ENCODE measurements at regions not wholly inside any gene's neighbourhood (a gene's known extent, or its start where the extent isn't known, plus 50 kb on each side); places are given as distances from the start of the nearest gene placed in this dataset.

DNA sequence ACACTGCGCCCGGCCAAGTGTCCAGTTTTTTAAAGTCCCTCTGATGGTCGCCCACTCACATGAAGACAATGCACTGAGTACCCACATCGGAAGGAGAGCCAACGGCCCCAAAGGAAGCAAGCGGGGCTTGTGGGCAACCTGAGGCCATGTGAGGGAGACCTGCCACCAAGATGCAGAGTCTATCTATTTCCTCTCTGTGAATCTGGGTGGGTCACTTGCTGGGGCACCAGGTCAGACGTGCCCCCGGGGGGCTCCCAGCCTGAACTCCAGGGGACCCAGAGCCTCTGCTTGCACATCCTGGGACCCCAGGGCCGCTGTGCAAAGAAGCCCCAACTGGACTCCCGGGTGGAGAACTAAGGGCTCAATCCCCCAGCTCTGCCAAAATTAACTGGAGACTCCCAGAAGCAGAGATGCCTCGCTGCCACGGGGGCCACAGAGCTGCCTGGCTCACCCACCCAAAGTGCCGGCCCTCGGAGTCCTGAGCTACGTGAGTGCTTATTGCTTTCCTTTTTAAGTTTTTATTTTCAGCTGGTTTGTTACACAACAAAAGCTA lies 106.4 kb downstream of the BRD1 start:
- TF ChIP-seq POLR2AphosphoS5 (IDR thresholded peaks at IDR 0.05) (no peak), POLR2A (IDR thresholded peaks at IDR 0.05) (no peak), EP300 (IDR thresholded peaks at IDR 0.05) (no peak)
- TF ChIP-seq, protein P1, sequence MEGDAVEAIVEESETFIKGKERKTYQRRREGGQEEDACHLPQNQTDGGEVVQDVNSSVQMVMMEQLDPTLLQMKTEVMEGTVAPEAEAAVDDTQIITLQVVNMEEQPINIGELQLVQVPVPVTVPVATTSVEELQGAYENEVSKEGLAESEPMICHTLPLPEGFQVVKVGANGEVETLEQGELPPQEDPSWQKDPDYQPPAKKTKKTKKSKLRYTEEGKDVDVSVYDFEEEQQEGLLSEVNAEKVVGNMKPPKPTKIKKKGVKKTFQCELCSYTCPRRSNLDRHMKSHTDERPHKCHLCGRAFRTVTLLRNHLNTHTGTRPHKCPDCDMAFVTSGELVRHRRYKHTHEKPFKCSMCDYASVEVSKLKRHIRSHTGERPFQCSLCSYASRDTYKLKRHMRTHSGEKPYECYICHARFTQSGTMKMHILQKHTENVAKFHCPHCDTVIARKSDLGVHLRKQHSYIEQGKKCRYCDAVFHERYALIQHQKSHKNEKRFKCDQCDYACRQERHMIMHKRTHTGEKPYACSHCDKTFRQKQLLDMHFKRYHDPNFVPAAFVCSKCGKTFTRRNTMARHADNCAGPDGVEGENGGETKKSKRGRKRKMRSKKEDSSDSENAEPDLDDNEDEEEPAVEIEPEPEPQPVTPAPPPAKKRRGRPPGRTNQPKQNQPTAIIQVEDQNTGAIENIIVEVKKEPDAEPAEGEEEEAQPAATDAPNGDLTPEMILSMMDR (IDR thresholded peaks at IDR 0.05), result no peak
- no peaks in the 10 kb centered on the region for H3K9me3 ChIP-seq
- no peak for DNase-seq
- no peaks in the 10 kb centered on the region for H3K36me3 ChIP-seq
- H3K27me3 ChIP-seq, result peaks cover 8 to 54% (median 16%) of the 10 kb centered on the region in 3 donors
- H3K4me1 ChIP-seq, result peaks cover 0 to 8% (median 2%) of the 10 kb centered on the region in 4 donors
- no peak overlapping the region for H3K27ac ChIP-seq
- WGBS, 2 donors, result 84 to 89% methylated on average over 15 of the region's 15 CpGs
- H3K4me3 ChIP-seq, result no peak overlapping the region
- intact Hi-C loops (cut with DNase I), result no loop called here

DNA sequence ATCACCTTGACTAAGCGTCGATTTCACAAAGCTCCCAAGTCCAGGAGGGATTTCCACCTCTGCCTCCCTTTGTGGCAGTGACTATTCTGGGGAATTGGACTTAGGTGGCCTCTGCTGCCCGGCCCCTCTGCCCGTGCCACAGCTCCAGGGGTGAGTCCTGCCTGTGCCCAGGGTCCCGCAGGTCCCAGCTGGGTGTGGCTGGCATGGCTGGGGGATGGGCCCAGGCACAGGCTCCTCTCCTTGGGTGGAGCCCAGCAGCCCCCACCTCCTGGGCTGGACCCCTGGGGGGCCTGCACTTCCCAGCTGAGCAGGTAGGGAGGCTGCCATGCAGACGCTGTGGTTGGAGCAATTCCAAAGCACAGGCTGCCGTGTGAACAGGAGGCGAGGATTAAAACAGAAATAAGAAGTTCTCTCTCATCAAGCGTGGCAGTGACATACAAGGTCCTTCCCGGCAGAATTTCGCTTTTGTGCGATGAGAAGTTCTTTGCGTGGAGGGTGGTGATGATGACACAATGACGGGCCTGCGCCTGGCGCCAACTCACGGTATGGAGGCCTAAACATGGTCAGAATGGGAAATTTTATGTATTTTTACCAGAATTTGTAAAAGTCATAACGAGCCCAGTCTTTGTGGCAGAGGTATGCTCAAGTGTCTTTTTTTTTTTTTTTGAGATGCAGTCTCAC lies 107.3 kb downstream of the BRD1 start:
- no peak overlapping the region for H3K27ac ChIP-seq
- H3K4me1 ChIP-seq, result peaks cover 0 to 8% (median 2%) of the 10 kb centered on the region in 4 donors
- DNase-seq, result no peak
- intact Hi-C loops (cut with DNase I), result no loop called here
- TF ChIP-seq POLR2AphosphoS5 (IDR thresholded peaks at IDR 0.05) (no peak), POLR2A (IDR thresholded peaks at IDR 0.05) (no peak), EP300 (IDR thresholded peaks at IDR 0.05) (no peak)
- TF ChIP-seq, protein P1 (IDR thresholded peaks at IDR 0.05), result no peak
- 74 to 88% methylated on average over 18 of the region's 18 CpGs for WGBS, 2 donors
- peaks cover 8 to 46% (median 16%) of the 10 kb centered on the region in 3 donors for H3K27me3 ChIP-seq
- no peaks in the 10 kb centered on the region for H3K9me3 ChIP-seq
- no peaks in the 10 kb centered on the region for H3K36me3 ChIP-seq
- no peak overlapping the region for H3K4me3 ChIP-seq

DNA sequence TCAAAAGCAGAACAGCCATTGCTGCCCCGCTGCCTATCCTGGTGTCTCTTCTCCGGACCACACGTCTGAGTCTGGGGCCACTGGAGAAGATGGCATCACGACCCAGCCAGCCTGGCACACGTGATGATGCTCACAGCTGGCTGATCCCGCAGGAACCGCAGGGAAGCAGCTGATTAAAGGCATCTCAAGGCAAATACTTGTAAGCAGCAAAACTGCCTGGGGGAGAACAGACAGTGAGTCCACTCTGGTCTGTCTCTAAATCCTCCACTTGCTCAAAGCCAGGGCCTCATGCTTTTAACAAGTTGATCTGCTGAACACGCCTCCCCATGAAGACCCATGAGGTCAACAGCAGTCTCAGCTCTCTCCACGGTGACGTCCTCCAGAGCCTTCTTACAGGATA lies 108.6 kb downstream of the BRD1 start:
- Histone ChIP-seq H3K27ac (no peak overlapping the region), H3K27me3 (peaks cover 0 to 35% (median 2%) of the 10 kb centered on the region in 3 donors)

DNA sequence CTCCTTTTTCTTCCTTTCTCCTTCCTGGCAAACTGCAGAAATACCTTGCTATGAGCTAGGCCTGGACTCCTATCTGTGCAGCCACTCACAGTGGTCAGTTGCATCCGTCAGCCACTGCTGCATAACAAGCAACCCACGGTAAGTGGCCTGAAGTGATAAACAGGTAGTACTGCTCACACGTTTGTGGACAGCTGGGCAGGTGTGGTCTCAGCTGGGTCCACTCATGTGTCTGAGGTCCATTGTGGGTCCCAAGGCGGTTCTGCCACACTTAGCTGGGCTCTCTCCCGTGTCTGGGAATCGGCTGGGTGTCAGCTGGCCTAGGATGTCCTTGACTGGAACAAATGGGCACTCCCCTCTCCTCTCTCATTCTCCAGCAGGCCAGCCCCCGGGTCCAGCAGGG lies 109.3 kb downstream of the BRD1 start:
- H3K4me1 ChIP-seq, result no peaks in the 10 kb centered on the region
- TF ChIP-seq, protein P1 (IDR thresholded peaks at IDR 0.05), result no peak
- TF ChIP-seq POLR2A (IDR thresholded peaks at IDR 0.05) (no peak), EP300 (IDR thresholded peaks at IDR 0.05) (no peak), POLR2AphosphoS5 (IDR thresholded peaks at IDR 0.05) (no peak)
- intact Hi-C loops (cut with DNase I), result no loop called here
- peaks cover 0 to 32% (median 0%) of the 10 kb centered on the region in 3 donors for H3K27me3 ChIP-seq
- H3K9me3 ChIP-seq, result no peaks in the 10 kb centered on the region
- WGBS, 2 donors, result 71 to 83% methylated on average over 7 of the region's 7 CpGs
- no peak overlapping the region for H3K4me3 ChIP-seq
- no peak for DNase-seq
- no peak overlapping the region for H3K27ac ChIP-seq
- no peaks in the 10 kb centered on the region for H3K36me3 ChIP-seq

More for the DNA sequence above, 108.6 kb downstream of the BRD1 start:
- Histone ChIP-seq H3K9me3 (no peaks in the 10 kb centered on the region), H3K4me3 (no peak overlapping the region), H3K36me3 (no peaks in the 10 kb centered on the region), H3K4me1 (no peaks in the 10 kb centered on the region)
- WGBS, 2 donors, result 76 to 84% methylated on average over 10 of the region's 10 CpGs
- intact Hi-C loops (cut with DNase I), result no loop called here
- TF ChIP-seq EP300 (IDR thresholded peaks at IDR 0.05), result no peak
- TF ChIP-seq POLR2AphosphoS5 (IDR thresholded peaks at IDR 0.05), result no peak
- TF ChIP-seq, protein P1 (IDR thresholded peaks at IDR 0.05), result no peak
- TF ChIP-seq POLR2A (IDR thresholded peaks at IDR 0.05), result no peak
- no peak for DNase-seq
